ENCODE measurements at regions not wholly inside any gene's neighbourhood (a gene's known extent, or its start where the extent isn't known, plus 50 kb on each side); places are given as distances from the start of the nearest gene placed in this dataset.
"Not testable (repeated sequence)": the region's sequence is repeated elsewhere in the genome, so short reads cannot be mapped to it uniquely, and the experiment has no call there.

GRCh38 chr1:47664896-47665295, 227.1 kb downstream of the FOXD2 start:
- H3K36me3 ChIP-seq (ENCODE audit: control insufficient read depth in 2 of 4, insufficient read depth in 4 of 4, low read length in 3 of 4); H3K18ac ChIP-seq (ENCODE audit: extremely low read depth, low read length); H3K56ac ChIP-seq (replicated peaks; ENCODE audit: insufficient read length, low read depth, low read length); H2BK20ac ChIP-seq (ENCODE audit: low read length); H3K9ac ChIP-seq (replicated peaks in 1 of 4; ENCODE audit: extremely low read depth in 1 of 4, low read depth in 3 of 4, low read length in 3 of 4); H3K27me3 ChIP-seq (replicated peaks in 1 of 4; ENCODE audit: control insufficient read depth in 3 of 4, extremely low read depth in 1 of 4, insufficient read depth in 3 of 4, low read length in 3 of 4); H3K79me2 ChIP-seq (ENCODE audit: control insufficient read depth in 1 of 2, insufficient read depth in 2 of 2, low read length in 2 of 2); POLR2A ChIA-PET (ENCODE audit: partially characterized antibody); H4K91ac ChIP-seq (replicated peaks; ENCODE audit: insufficient read length, low read length); H2BK120ac ChIP-seq (replicated peaks; ENCODE audit: low read depth, low read length); H3K27ac ChIP-seq (ENCODE audit: low read depth, low read length); H4K5ac ChIP-seq (ENCODE audit: insufficient read length, low read depth, low read length); H3K4me2 ChIP-seq (ENCODE audit: insufficient read depth in 1 of 2, low read depth in 2 of 2, low read length in 2 of 2); H3K79me1 ChIP-seq (ENCODE audit: low read depth, low read length); H4K20me1 ChIP-seq (replicated peaks in 1 of 2; ENCODE audit: control insufficient read depth in 1 of 2, insufficient read depth in 2 of 2, low read length in 2 of 2); H2AK5ac ChIP-seq (ENCODE audit: low read depth, low read length); H3K14ac ChIP-seq (ENCODE audit: insufficient read length); H3K4ac ChIP-seq (replicated peaks; ENCODE audit: insufficient read length, low read depth, low read length); H3K23ac ChIP-seq (ENCODE audit: insufficient read length); FAIRE-seq; H2BK15ac ChIP-seq (ENCODE audit: low read length); H2BK5ac ChIP-seq (ENCODE audit: low read depth, low read length); H3K4me3 ChIP-seq (ENCODE audit: extremely low read depth in 1 of 4, insufficient read depth in 2 of 4, low read depth in 3 of 4, low read length in 4 of 4); H2AFZ ChIP-seq (ENCODE audit: low read length); H3K23me2 ChIP-seq (ENCODE audit: low read depth, low read length); H3K4me1 ChIP-seq (replicated peaks in 1 of 4; ENCODE audit: control insufficient read depth in 3 of 4, insufficient read depth in 4 of 4, low read length in 3 of 4); H2BK12ac ChIP-seq (ENCODE audit: low read depth, low read length); H3K9me3 ChIP-seq (ENCODE audit: insufficient read depth in 2 of 2, low read depth in 1 of 2, low read length in 1 of 2); H4K8ac ChIP-seq (ENCODE audit: extremely low read depth, insufficient read depth, low read length): not testable (repeated sequence)
- CTCF ChIA-PET (ENCODE audit: partially characterized antibody), result interaction anchor here (1.2 to 1.6 kb wide), 2 partner anchors 10 to 31 kb away, joined by 4 to 5 read pairs; no protein-coding TSS in a partner anchor
- 87% methylated on average over 8 of the region's 8 CpGs; no CpG with 5 or more reads in 1 of the 2 experiments for WGBS, 2 experiments (ENCODE audit: extremely low coverage in 1 of 2, insufficient coverage in 1 of 2, insufficient read length in 1 of 2, insufficient replicate concordance in 2 of 2, low coverage in 1 of 2, low lambda C conversion rate in 2 of 2, missing lambda C conversion rate in 1 of 2)
- DNase-seq (ENCODE audit: low read depth in 1 of 2, low spot score in 2 of 2), result peak in 1 of 2 experiments; percentile 14

Data from H1 (cell line).